ENCODE measurements at regions not wholly inside any gene's neighbourhood (a gene's known extent, or its start where the extent isn't known, plus 50 kb on each side); places are given as distances from the start of the nearest gene placed in this dataset.
"Not testable (repeated sequence)": the region's sequence is repeated elsewhere in the genome, so short reads cannot be mapped to it uniquely, and the experiment has no call there.

GRCh38 chrX:124717537-124717936, 371.2 kb downstream of the SH2D1A start:
- no peak overlapping the region for H3K27ac Mint-ChIP-seq
- peaks cover 9% of the 10 kb centered on the region for H3K4me1 Mint-ChIP-seq
- no peaks in the 10 kb centered on the region for H3K27me3 Mint-ChIP-seq
- no peaks in the 10 kb centered on the region for H3K9me3 Mint-ChIP-seq
- no peak for DNase-seq
- ATAC-seq: peak; percentile 36
- H3K4me3 Mint-ChIP-seq: no peak overlapping the region
- H3K36me3 Mint-ChIP-seq (ENCODE audit: low read depth): no peaks in the 10 kb centered on the region

- no peaks in the 10 kb centered on the region for H3K27me3 Mint-ChIP-seq
- no peak for ATAC-seq
- no peak for DNase-seq
- no peaks in the 10 kb centered on the region for H3K9me3 Mint-ChIP-seq
- no peak overlapping the region for H3K27ac Mint-ChIP-seq
- H3K4me3 Mint-ChIP-seq: no peak overlapping the region
- H3K36me3 Mint-ChIP-seq (ENCODE audit: low read depth): no peaks in the 10 kb centered on the region
- H3K4me1 Mint-ChIP-seq: peaks cover 9% of the 10 kb centered on the region
Measured at GRCh38 chrX:124719060-124719459, 372.7 kb downstream of the SH2D1A start.

GRCh38 chrX:124720532-124720931, 374.2 kb downstream of the SH2D1A start:
- H3K4me1 Mint-ChIP-seq: peaks cover 11% of the 10 kb centered on the region
- DNase-seq: no peak
- H3K27ac Mint-ChIP-seq: no peak overlapping the region
- no peaks in the 10 kb centered on the region for H3K36me3 Mint-ChIP-seq (ENCODE audit: low read depth)
- H3K27me3 Mint-ChIP-seq: no peaks in the 10 kb centered on the region
- no peak overlapping the region for H3K4me3 Mint-ChIP-seq
- no peak for ATAC-seq
- no peaks in the 10 kb centered on the region for H3K9me3 Mint-ChIP-seq

GRCh38 chrX:124725502-124725901, 379.1 kb downstream of the SH2D1A start:
- ATAC-seq (no peak), DNase-seq (no peak)
- H3K4me3 Mint-ChIP-seq: no peak overlapping the region
- H3K27ac Mint-ChIP-seq: no peak overlapping the region
- H3K9me3 Mint-ChIP-seq: no peaks in the 10 kb centered on the region
- H3K36me3 Mint-ChIP-seq (ENCODE audit: low read depth): no peaks in the 10 kb centered on the region
- peaks cover 18% of the 10 kb centered on the region for H3K4me1 Mint-ChIP-seq
- peaks cover 2% of the 10 kb centered on the region for H3K27me3 Mint-ChIP-seq

GRCh38 chrX:124726292-124726691, 379.9 kb downstream of the SH2D1A start:
- Mint-ChIP-seq H3K9me3 (no peaks in the 10 kb centered on the region), H3K4me1 (peaks cover 21% of the 10 kb centered on the region), H3K4me3 (peak overlapping the region; percentile 6), H3K27ac (peak overlapping the region; percentile 27), H3K36me3 (ENCODE audit: low read depth) (no peaks in the 10 kb centered on the region), H3K27me3 (peaks cover 2% of the 10 kb centered on the region)
- DNase-seq (no peak), ATAC-seq (no peak)

- Mint-ChIP-seq H3K9me3 (no peaks in the 10 kb centered on the region), H3K27me3 (peaks cover 2% of the 10 kb centered on the region), H3K4me3 (no peak overlapping the region), H3K4me1 (peaks cover 21% of the 10 kb centered on the region), H3K27ac (no peak overlapping the region), H3K36me3 (ENCODE audit: low read depth) (no peaks in the 10 kb centered on the region)
- ATAC-seq (no peak), DNase-seq (no peak)
Measured at GRCh38 chrX:124726881-124727280, 380.5 kb downstream of the SH2D1A start.

GRCh38 chrX:124736553-124737270, 390.3 kb downstream of the SH2D1A start:
- H3K4me3 Mint-ChIP-seq: peak overlapping the region; percentile 54
- peak; percentile 8 for DNase-seq
- no peaks in the 10 kb centered on the region for H3K27me3 Mint-ChIP-seq
- H3K36me3 Mint-ChIP-seq (ENCODE audit: low read depth): no peaks in the 10 kb centered on the region
- H3K4me1 Mint-ChIP-seq: peaks cover 17% of the 10 kb centered on the region
- ATAC-seq: peak; percentile 40
- H3K27ac Mint-ChIP-seq: no peak overlapping the region
- no peaks in the 10 kb centered on the region for H3K9me3 Mint-ChIP-seq

- Mint-ChIP-seq H3K9me3 (no peaks in the 10 kb centered on the region), H3K36me3 (ENCODE audit: low read depth) (no peaks in the 10 kb centered on the region), H3K27ac (no peak overlapping the region)
Measured at GRCh38 chrX:124737771-124738170, 391.4 kb downstream of the SH2D1A start.

GRCh38 chrX:124747295-124747694, 400.9 kb downstream of the SH2D1A start:
- Mint-ChIP-seq H3K4me1 (no peaks in the 10 kb centered on the region), H3K27me3 (no peaks in the 10 kb centered on the region), H3K36me3 (ENCODE audit: low read depth) (no peaks in the 10 kb centered on the region), H3K4me3 (no peak overlapping the region), H3K9me3 (no peaks in the 10 kb centered on the region), H3K27ac (no peak overlapping the region)
- DNase-seq: no peak
- ATAC-seq: no peak

More at GRCh38 chrX:124737771-124738170, 391.4 kb downstream of the SH2D1A start:
- Mint-ChIP-seq H3K4me1 (peaks cover 17% of the 10 kb centered on the region), H3K4me3 (no peak overlapping the region), H3K27me3 (no peaks in the 10 kb centered on the region)
- ATAC-seq: no peak
- DNase-seq: no peak

- DNase-seq (no peak), ATAC-seq (no peak)
- H3K36me3 Mint-ChIP-seq (ENCODE audit: low read depth): no peaks in the 10 kb centered on the region
- H3K4me3 Mint-ChIP-seq: no peak overlapping the region
- H3K27ac Mint-ChIP-seq: no peak overlapping the region
- no peaks in the 10 kb centered on the region for H3K27me3 Mint-ChIP-seq
- no peaks in the 10 kb centered on the region for H3K4me1 Mint-ChIP-seq
- H3K9me3 Mint-ChIP-seq: no peaks in the 10 kb centered on the region
Measured at GRCh38 chrX:124764354-124764753, 418.0 kb downstream of the SH2D1A start.

GRCh38 chrX:124769166-124769565, 422.8 kb downstream of the SH2D1A start:
- Mint-ChIP-seq H3K4me3 (no peak overlapping the region), H3K27me3 (no peaks in the 10 kb centered on the region), H3K4me1 (no peaks in the 10 kb centered on the region), H3K9me3 (no peaks in the 10 kb centered on the region), H3K27ac (no peak overlapping the region), H3K36me3 (ENCODE audit: low read depth) (no peaks in the 10 kb centered on the region)
- no peak for DNase-seq
- ATAC-seq: no peak

- ATAC-seq (no peak), DNase-seq (no peak)
- Mint-ChIP-seq H3K4me3 (no peak overlapping the region), H3K27me3 (no peaks in the 10 kb centered on the region), H3K9me3 (no peaks in the 10 kb centered on the region), H3K4me1 (no peaks in the 10 kb centered on the region), H3K36me3 (ENCODE audit: low read depth) (no peaks in the 10 kb centered on the region), H3K27ac (no peak overlapping the region)
Measured at GRCh38 chrX:124771292-124771691, 424.9 kb downstream of the SH2D1A start.

GRCh38 chrX:124788253-124788652, 441.9 kb downstream of the SH2D1A start:
- not testable (repeated sequence) for H3K4me3 Mint-ChIP-seq; ATAC-seq; H3K9me3 Mint-ChIP-seq; H3K27me3 Mint-ChIP-seq; H3K4me1 Mint-ChIP-seq; H3K36me3 Mint-ChIP-seq (ENCODE audit: low read depth); DNase-seq; H3K27ac Mint-ChIP-seq

- H3K4me3 Mint-ChIP-seq; H3K4me1 Mint-ChIP-seq; H3K9me3 Mint-ChIP-seq; ATAC-seq; DNase-seq; H3K27ac Mint-ChIP-seq; H3K27me3 Mint-ChIP-seq; H3K36me3 Mint-ChIP-seq (ENCODE audit: low read depth): not testable (repeated sequence)
Measured at GRCh38 chrX:124789874-124790273, 443.5 kb downstream of the SH2D1A start.

- Mint-ChIP-seq H3K4me3 (no peak overlapping the region), H3K27me3 (no peaks in the 10 kb centered on the region), H3K4me1 (no peaks in the 10 kb centered on the region), H3K27ac (no peak overlapping the region), H3K9me3 (peaks cover 6% of the 10 kb centered on the region), H3K36me3 (ENCODE audit: low read depth) (no peaks in the 10 kb centered on the region)
- DNase-seq (no peak), ATAC-seq (no peak)
Measured at GRCh38 chrX:124791492-124792095, 445.2 kb downstream of the SH2D1A start.
